ENCODE measurements at regions not wholly inside any gene's neighbourhood (a gene's known extent, or its start where the extent isn't known, plus 50 kb on each side); places are given as distances from the start of the nearest gene placed in this dataset.

GRCh38 chr20:12699374-12700228 lies 309.2 kb upstream of the SPTLC3 start:
- no peak overlapping the region for H3K4me2 ChIP-seq (ENCODE audit: low read depth, low read length, poor library complexity, severe bottlenecking)
- H3K27ac ChIP-seq (ENCODE audit: low read length) = no peak overlapping the region
- H3K27me3 ChIP-seq (ENCODE audit: low read length) = no peaks in the 10 kb centered on the region
- no peaks in the 10 kb centered on the region for H3K4me1 ChIP-seq (ENCODE audit: low read length)
- H3K9ac ChIP-seq (ENCODE audit: low read length) = no peak overlapping the region
- H3K36me3 ChIP-seq (ENCODE audit: insufficient read depth, low read length) = no peaks in the 10 kb centered on the region
- H4K20me1 ChIP-seq (ENCODE audit: insufficient read depth, low read depth, low read length) = no peaks in the 10 kb centered on the region
- H3K9me2 ChIP-seq (replicated peaks; ENCODE audit: insufficient read depth, low read length) = no peaks in the 10 kb centered on the region
- H3K9me3 ChIP-seq (ENCODE audit: low read length) = peaks cover 11% of the 10 kb centered on the region
- no peak for DNase-seq
- H3K79me2 ChIP-seq (ENCODE audit: low read length) = no peaks in the 10 kb centered on the region
- no peak overlapping the region for H3K4me3 ChIP-seq (ENCODE audit: low read length)
- H2AFZ ChIP-seq (ENCODE audit: low read length) = no peak overlapping the region

- H3K4me3 ChIP-seq (ENCODE audit: low read length) = no peak overlapping the region
- no peak overlapping the region for H3K9ac ChIP-seq (ENCODE audit: low read length)
- no peaks in the 10 kb centered on the region for H3K79me2 ChIP-seq (ENCODE audit: low read length)
- H3K36me3 ChIP-seq (ENCODE audit: insufficient read depth, low read length) = no peaks in the 10 kb centered on the region
- no peaks in the 10 kb centered on the region for H3K27me3 ChIP-seq (ENCODE audit: low read length)
- no peaks in the 10 kb centered on the region for H3K9me2 ChIP-seq (replicated peaks; ENCODE audit: insufficient read depth, low read length)
- no peaks in the 10 kb centered on the region for H3K4me1 ChIP-seq (ENCODE audit: low read length)
- no peak overlapping the region for H2AFZ ChIP-seq (ENCODE audit: low read length)
- no peak overlapping the region for H3K27ac ChIP-seq (ENCODE audit: low read length)
- H3K4me2 ChIP-seq (ENCODE audit: low read depth, low read length, poor library complexity, severe bottlenecking) = no peak overlapping the region
- H4K20me1 ChIP-seq (ENCODE audit: insufficient read depth, low read depth, low read length) = no peaks in the 10 kb centered on the region
- no peak for DNase-seq
- H3K9me3 ChIP-seq (ENCODE audit: low read length) = peaks cover 11% of the 10 kb centered on the region
These were observed 308.1 kb upstream of the SPTLC3 start for GRCh38 chr20:12700701-12701100.

GRCh38 chr20:12702312-12702711 lies 306.5 kb upstream of the SPTLC3 start:
- Histone ChIP-seq H3K4me1 (ENCODE audit: low read length) (no peaks in the 10 kb centered on the region), H3K4me2 (ENCODE audit: low read depth, low read length, poor library complexity, severe bottlenecking) (no peak overlapping the region), H3K9me3 (ENCODE audit: low read length) (peaks cover 13% of the 10 kb centered on the region), H3K79me2 (ENCODE audit: low read length) (no peaks in the 10 kb centered on the region), H3K9me2 (replicated peaks; ENCODE audit: insufficient read depth, low read length) (no peaks in the 10 kb centered on the region), H3K9ac (ENCODE audit: low read length) (no peak overlapping the region), H2AFZ (ENCODE audit: low read length) (no peak overlapping the region), H3K4me3 (ENCODE audit: low read length) (no peak overlapping the region), H4K20me1 (ENCODE audit: insufficient read depth, low read depth, low read length) (no peaks in the 10 kb centered on the region), H3K27ac (ENCODE audit: low read length) (no peak overlapping the region), H3K36me3 (ENCODE audit: insufficient read depth, low read length) (no peaks in the 10 kb centered on the region), H3K27me3 (ENCODE audit: low read length) (no peaks in the 10 kb centered on the region)
- no peak for DNase-seq

GRCh38 chr20:12715371-12715770 lies 293.4 kb upstream of the SPTLC3 start:
- no peaks in the 10 kb centered on the region for H3K79me2 ChIP-seq (ENCODE audit: low read length)

DNA sequence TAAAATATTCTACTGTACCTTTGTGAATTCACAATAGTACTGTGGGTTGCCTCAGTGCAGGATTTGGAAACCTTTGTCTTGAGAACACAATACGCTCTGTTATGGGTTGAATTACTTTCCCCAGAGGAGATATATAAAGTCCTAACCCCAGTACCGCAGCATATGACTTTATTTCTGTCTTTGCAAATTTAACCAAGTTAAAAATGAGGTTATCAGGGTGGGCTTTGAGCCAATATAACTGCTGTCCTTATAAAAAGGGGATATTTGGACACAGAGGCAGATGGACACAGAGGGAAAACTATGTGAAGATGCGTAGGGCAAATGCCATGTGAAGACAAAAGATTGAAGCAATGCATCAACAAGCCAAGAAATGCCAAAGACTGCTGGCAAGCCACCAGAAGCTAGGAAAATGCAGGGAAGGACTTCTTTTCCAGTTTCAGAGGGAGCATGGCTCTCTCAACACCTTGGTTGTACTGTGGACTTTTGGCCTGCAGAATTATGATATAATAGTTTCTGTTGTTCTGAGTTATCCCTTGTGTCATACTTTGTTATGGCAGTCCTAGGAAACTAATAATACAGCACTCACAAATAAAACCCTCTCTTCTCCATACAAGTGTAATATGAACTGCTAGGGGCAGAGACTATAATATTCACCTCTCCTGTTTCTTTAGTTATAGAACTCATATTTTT lies 292.6 kb upstream of the SPTLC3 start:
- H3K36me3 ChIP-seq (ENCODE audit: insufficient read depth, low read length) = no peaks in the 10 kb centered on the region
- no peak overlapping the region for H3K4me2 ChIP-seq (ENCODE audit: low read depth, low read length, poor library complexity, severe bottlenecking)
- peaks cover 10% of the 10 kb centered on the region for H3K9me3 ChIP-seq (ENCODE audit: low read length)
- no peaks in the 10 kb centered on the region for H4K20me1 ChIP-seq (ENCODE audit: insufficient read depth, low read depth, low read length)
- H3K9me2 ChIP-seq (replicated peaks; ENCODE audit: insufficient read depth, low read length) = no peaks in the 10 kb centered on the region
- H3K27me3 ChIP-seq (ENCODE audit: low read length) = no peaks in the 10 kb centered on the region
- H3K27ac ChIP-seq (ENCODE audit: low read length) = no peak overlapping the region
- H3K4me1 ChIP-seq (ENCODE audit: low read length) = no peaks in the 10 kb centered on the region
- no peak overlapping the region for H2AFZ ChIP-seq (ENCODE audit: low read length)
- H3K79me2 ChIP-seq (ENCODE audit: low read length) = no peaks in the 10 kb centered on the region
- H3K4me3 ChIP-seq (ENCODE audit: low read length) = no peak overlapping the region
- no peak for DNase-seq
- H3K9ac ChIP-seq (ENCODE audit: low read length) = no peak overlapping the region

More at GRCh38 chr20:12715371-12715770, 293.4 kb upstream of the SPTLC3 start:
- Histone ChIP-seq H3K9ac (ENCODE audit: low read length) (no peak overlapping the region), H3K4me3 (ENCODE audit: low read length) (no peak overlapping the region), H3K36me3 (ENCODE audit: insufficient read depth, low read length) (no peaks in the 10 kb centered on the region), H3K4me2 (ENCODE audit: low read depth, low read length, poor library complexity, severe bottlenecking) (no peak overlapping the region), H3K9me3 (ENCODE audit: low read length) (peaks cover 5% of the 10 kb centered on the region; the same call in 1 of the 2 replicates), H3K27me3 (ENCODE audit: low read length) (no peaks in the 10 kb centered on the region), H3K4me1 (ENCODE audit: low read length) (no peaks in the 10 kb centered on the region), H3K9me2 (replicated peaks; ENCODE audit: insufficient read depth, low read length) (no peaks in the 10 kb centered on the region), H3K27ac (ENCODE audit: low read length) (no peak overlapping the region), H2AFZ (ENCODE audit: low read length) (no peak overlapping the region), H4K20me1 (ENCODE audit: insufficient read depth, low read depth, low read length) (no peaks in the 10 kb centered on the region)
- no peak for DNase-seq

DNA sequence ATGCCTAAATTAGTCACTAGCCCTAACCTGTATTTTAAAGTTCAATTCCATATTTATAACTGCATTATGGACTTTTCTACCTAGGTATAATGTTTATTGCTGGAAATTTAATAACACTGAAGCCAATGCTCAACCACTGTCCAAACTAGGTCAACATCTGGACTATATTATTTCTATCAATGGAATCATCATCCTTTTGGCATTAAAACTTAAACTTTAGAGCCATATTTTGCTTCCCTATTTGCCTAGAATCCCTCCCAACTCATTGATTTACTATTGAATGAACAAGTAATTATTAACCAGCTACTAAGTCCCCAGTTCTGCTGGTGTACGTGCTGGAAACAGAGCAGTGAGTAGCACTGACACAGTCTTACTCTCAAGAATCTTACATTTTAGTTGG lies 291.7 kb upstream of the SPTLC3 start:
- Histone ChIP-seq H3K36me3 (ENCODE audit: insufficient read depth, low read length) (no peaks in the 10 kb centered on the region), H3K9me2 (replicated peaks; ENCODE audit: insufficient read depth, low read length) (no peaks in the 10 kb centered on the region), H3K9me3 (ENCODE audit: low read length) (peaks cover 8% of the 10 kb centered on the region; the same call in 1 of the 2 replicates), H3K4me1 (ENCODE audit: low read length) (no peaks in the 10 kb centered on the region), H2AFZ (ENCODE audit: low read length) (no peak overlapping the region), H3K4me2 (ENCODE audit: low read depth, low read length, poor library complexity, severe bottlenecking) (no peak overlapping the region), H3K4me3 (ENCODE audit: low read length) (no peak overlapping the region), H3K9ac (ENCODE audit: low read length) (no peak overlapping the region), H3K27ac (ENCODE audit: low read length) (no peak overlapping the region), H3K79me2 (ENCODE audit: low read length) (no peaks in the 10 kb centered on the region), H3K27me3 (ENCODE audit: low read length) (no peaks in the 10 kb centered on the region), H4K20me1 (ENCODE audit: insufficient read depth, low read depth, low read length) (no peaks in the 10 kb centered on the region)
- DNase-seq = no peak

- no peaks in the 10 kb centered on the region for H3K9me2 ChIP-seq (replicated peaks; ENCODE audit: insufficient read depth, low read length)
- H3K9me3 ChIP-seq (ENCODE audit: low read length) = peaks cover 8% of the 10 kb centered on the region; the same call in 1 of the 2 replicates
- H3K9ac ChIP-seq (ENCODE audit: low read length) = no peak overlapping the region
- no peaks in the 10 kb centered on the region for H3K79me2 ChIP-seq (ENCODE audit: low read length)
- H4K20me1 ChIP-seq (ENCODE audit: insufficient read depth, low read depth, low read length) = no peaks in the 10 kb centered on the region
- no peak overlapping the region for H3K27ac ChIP-seq (ENCODE audit: low read length)
- no peak overlapping the region for H3K4me3 ChIP-seq (ENCODE audit: low read length)
- no peaks in the 10 kb centered on the region for H3K36me3 ChIP-seq (ENCODE audit: insufficient read depth, low read length)
- no peaks in the 10 kb centered on the region for H3K4me1 ChIP-seq (ENCODE audit: low read length)
- no peak overlapping the region for H3K4me2 ChIP-seq (ENCODE audit: low read depth, low read length, poor library complexity, severe bottlenecking)
- no peak overlapping the region for H2AFZ ChIP-seq (ENCODE audit: low read length)
- DNase-seq = no peak
- H3K27me3 ChIP-seq (ENCODE audit: low read length) = no peaks in the 10 kb centered on the region
These were observed 290.2 kb upstream of the SPTLC3 start for GRCh38 chr20:12718619-12719018.

- Histone ChIP-seq H3K4me2 (ENCODE audit: low read depth, low read length, poor library complexity, severe bottlenecking) (no peak overlapping the region), H3K4me1 (ENCODE audit: low read length) (no peaks in the 10 kb centered on the region), H3K9ac (ENCODE audit: low read length) (no peak overlapping the region), H3K27ac (ENCODE audit: low read length) (no peak overlapping the region), H3K79me2 (ENCODE audit: low read length) (no peaks in the 10 kb centered on the region), H3K9me2 (replicated peaks; ENCODE audit: insufficient read depth, low read length) (no peaks in the 10 kb centered on the region), H3K4me3 (ENCODE audit: low read length) (no peak overlapping the region), H3K36me3 (ENCODE audit: insufficient read depth, low read length) (no peaks in the 10 kb centered on the region), H2AFZ (ENCODE audit: low read length) (no peak overlapping the region), H3K27me3 (ENCODE audit: low read length) (no peaks in the 10 kb centered on the region), H3K9me3 (ENCODE audit: low read length) (peaks cover 13% of the 10 kb centered on the region), H4K20me1 (ENCODE audit: insufficient read depth, low read depth, low read length) (no peaks in the 10 kb centered on the region)
- no peak for DNase-seq
These were observed 287.1 kb upstream of the SPTLC3 start for GRCh38 chr20:12721636-12722035.
